HG03575 (cell line): ENCODE measurements at regions not wholly inside any gene's neighbourhood (a gene's known extent, or its start where the extent isn't known, plus 50 kb on each side); places are given as distances from the start of the nearest gene placed in this dataset.

Source experiments
- ATAC-seq: cut with Tn5 transposase; IDR thresholded peaks from one replicate; pipeline ENCODE4 v1.9.1; 2021; ENCODE audit not compliant: unreplicated experiment, insufficient number of reproducible peaks, low FRiP score; ENCODE audit errors: extremely low read depth

GRCh38 chr4:188197566-188197965, 58.3 kb downstream of the TRIML1 start:
- ATAC-seq = no peak

- ATAC-seq = no peak
Observed at GRCh38 chr4:188198982-188199792, 59.9 kb downstream of the TRIML1 start.

- no peak for ATAC-seq
Observed at GRCh38 chr4:188201851-188202250, 62.6 kb downstream of the TRIML1 start.

- no peak for ATAC-seq
Observed at GRCh38 chr4:188206783-188207182, 67.5 kb downstream of the TRIML1 start.

- ATAC-seq = no peak
Observed at GRCh38 chr4:188214861-188215260, 75.6 kb downstream of the TRIML1 start.

GRCh38 chr4:188218392-188218791, 79.2 kb downstream of the TRIML1 start:
- no peak for ATAC-seq

GRCh38 chr4:188220006-188220405, 80.8 kb downstream of the TRIML1 start:
- ATAC-seq = no peak

- no peak for ATAC-seq
Observed at GRCh38 chr4:188221090-188221489, 81.8 kb downstream of the TRIML1 start.

- ATAC-seq = no peak
Observed at GRCh38 chr4:188228279-188228678, 89.0 kb downstream of the TRIML1 start.

GRCh38 chr4:188232428-188232827, 93.2 kb downstream of the TRIML1 start:
- no peak for ATAC-seq

GRCh38 chr4:188242041-188242440, 102.8 kb downstream of the TRIML1 start:
- no peak for ATAC-seq

- no peak for ATAC-seq
Observed at GRCh38 chr4:188245651-188246050, 106.4 kb downstream of the TRIML1 start.

GRCh38 chr4:188246488-188246887, 107.2 kb downstream of the TRIML1 start:
- no peak for ATAC-seq

GRCh38 chr4:188254211-188254610, 115.0 kb downstream of the TRIML1 start:
- ATAC-seq = no peak

- ATAC-seq = no peak
Observed at GRCh38 chr4:188262464-188262863, 123.2 kb downstream of the TRIML1 start.

- no peak for ATAC-seq
Observed at GRCh38 chr4:188263321-188263720, 124.1 kb downstream of the TRIML1 start.

- ATAC-seq = no peak
Observed at GRCh38 chr4:188266386-188266785, 127.1 kb downstream of the TRIML1 start.

- no peak for ATAC-seq
Observed at GRCh38 chr4:188268131-188268908, 129.1 kb downstream of the TRIML1 start.

- no peak for ATAC-seq
Observed at GRCh38 chr4:188270273-188271069, 131.2 kb downstream of the TRIML1 start.
